MM.1S (cell line): ENCODE measurements at regions not wholly inside any gene's neighbourhood (a gene's known extent, or its start where the extent isn't known, plus 50 kb on each side); places are given as distances from the start of the nearest gene placed in this dataset.

Source experiments
- DNase-seq: peaks from one replicate; pipeline ENCODE4 v3.0.0-alpha.2; 2015
- H2AFZ ChIP-seq: fragments of 300-600 bp; sonication (generic); 2 replicates; pipeline ENCODE4 v1.6.0; 2016; ENCODE audit warnings: antibody characterized with exemption, low read length
- H3F3A ChIP-seq: fragments of 300-600 bp; sonication (generic); 2 replicates; pipeline ENCODE4 v1.6.1; 2016; ENCODE audit warnings: mild to moderate bottlenecking, antibody characterized with exemption, low read length, moderate library complexity, mixed read lengths; ENCODE audit not compliant: insufficient read depth
- H3K27ac ChIP-seq: fragments of 300-600 bp; sonication (generic); 2 replicates; pipeline ENCODE4 v1.5.1; 2016; ENCODE audit warnings: mild to moderate bottlenecking, low read length
- H3K27me3 ChIP-seq: fragments of 300-600 bp; sonication (generic); replicated peaks from 2 replicates; pipeline ENCODE4 v1.6.0; 2016; ENCODE audit warnings: low read length; ENCODE audit not compliant: insufficient read depth
- H3K36me3 ChIP-seq: fragments of 300-600 bp; sonication (generic); replicated peaks from 2 replicates; pipeline ENCODE4 v1.6.1; 2016; ENCODE audit warnings: mild to moderate bottlenecking, low read length, mixed read lengths; ENCODE audit not compliant: insufficient read depth
- H3K4me1 ChIP-seq: fragments of 300-600 bp; sonication (generic); 2 replicates; pipeline ENCODE4 v1.6.1; 2016; ENCODE audit warnings: low read length, mixed read lengths
- H3K4me2 ChIP-seq: fragments of 300-600 bp; sonication (generic); 2 replicates; pipeline ENCODE4 v1.6.0; 2016; ENCODE audit warnings: low read depth, low read length
- H3K4me3 ChIP-seq: fragments of 300-600 bp; sonication (generic); 2 replicates; pipeline ENCODE4 v1.5.1; 2016; ENCODE audit warnings: low read length, mixed read lengths
- H3K79me2 ChIP-seq: fragments of 300-600 bp; sonication (generic); 2 replicates; pipeline ENCODE4 v1.6.1; 2016; ENCODE audit warnings: mixed run types, low read length, mixed read lengths
- H3K9ac ChIP-seq: fragments of 300-600 bp; sonication (generic); 2 replicates; pipeline ENCODE4 v1.6.1; 2016; ENCODE audit warnings: low read length, mixed read lengths
- H3K9me2 ChIP-seq: fragments of 300-600 bp; sonication (generic); replicated peaks from 2 replicates; pipeline ENCODE4 v1.6.1; 2016; ENCODE audit warnings: mild to moderate bottlenecking, low read length, mixed read lengths; ENCODE audit not compliant: insufficient read depth
- H3K9me3 ChIP-seq: fragments of 300-600 bp; sonication (generic); replicated peaks from 2 replicates; pipeline ENCODE4 v1.6.1; 2016; ENCODE audit warnings: mild to moderate bottlenecking, low read length, mixed read lengths; ENCODE audit not compliant: insufficient read depth
- H4K20me1 ChIP-seq: fragments of 300-600 bp; sonication (generic); 2 replicates; pipeline ENCODE4 v1.6.1; 2016; ENCODE audit warnings: mild to moderate bottlenecking, low read length, moderate library complexity, mixed read lengths; ENCODE audit not compliant: insufficient read depth
- EZH2 ChIP-seq: fragments of 300-600 bp; sonication (generic); optimal IDR thresholded peaks from 2 replicates; pipeline ENCODE3; 2017; ENCODE audit warnings: low read depth, mild to moderate bottlenecking, antibody characterized with exemption, low read length, mixed read lengths
- EZH2phosphoT487 ChIP-seq: fragments of 300-600 bp; sonication (generic); IDR thresholded peaks from 2 replicates; pipeline ENCODE4 v1.6.1; 2018; ENCODE audit warnings: antibody characterized with exemption, low read length
- TF ChIP-seq, protein P1 (sequence below): fragments of 300-600 bp; sonication (generic); IDR thresholded peaks from 2 replicates; pipeline ENCODE4 v1.5.1; 2016; ENCODE audit warnings: antibody characterized with exemption, low read length, mixed read lengths

GRCh38 chr14:82757776-82758175, 1224.1 kb upstream of the SEL1L start:
- no peak for TF ChIP-seq EZH2
- TF ChIP-seq, protein P1, sequence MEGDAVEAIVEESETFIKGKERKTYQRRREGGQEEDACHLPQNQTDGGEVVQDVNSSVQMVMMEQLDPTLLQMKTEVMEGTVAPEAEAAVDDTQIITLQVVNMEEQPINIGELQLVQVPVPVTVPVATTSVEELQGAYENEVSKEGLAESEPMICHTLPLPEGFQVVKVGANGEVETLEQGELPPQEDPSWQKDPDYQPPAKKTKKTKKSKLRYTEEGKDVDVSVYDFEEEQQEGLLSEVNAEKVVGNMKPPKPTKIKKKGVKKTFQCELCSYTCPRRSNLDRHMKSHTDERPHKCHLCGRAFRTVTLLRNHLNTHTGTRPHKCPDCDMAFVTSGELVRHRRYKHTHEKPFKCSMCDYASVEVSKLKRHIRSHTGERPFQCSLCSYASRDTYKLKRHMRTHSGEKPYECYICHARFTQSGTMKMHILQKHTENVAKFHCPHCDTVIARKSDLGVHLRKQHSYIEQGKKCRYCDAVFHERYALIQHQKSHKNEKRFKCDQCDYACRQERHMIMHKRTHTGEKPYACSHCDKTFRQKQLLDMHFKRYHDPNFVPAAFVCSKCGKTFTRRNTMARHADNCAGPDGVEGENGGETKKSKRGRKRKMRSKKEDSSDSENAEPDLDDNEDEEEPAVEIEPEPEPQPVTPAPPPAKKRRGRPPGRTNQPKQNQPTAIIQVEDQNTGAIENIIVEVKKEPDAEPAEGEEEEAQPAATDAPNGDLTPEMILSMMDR: no peak
- H3K27me3 ChIP-seq: no peaks in the 10 kb centered on the region
- H3K4me1 ChIP-seq: no peaks in the 10 kb centered on the region
- no peaks in the 10 kb centered on the region for H3K36me3 ChIP-seq
- no peak overlapping the region for H3K4me3 ChIP-seq
- H3K79me2 ChIP-seq: no peaks in the 10 kb centered on the region
- no peak for DNase-seq
- no peaks in the 10 kb centered on the region for H3K9me3 ChIP-seq
- H3K27ac ChIP-seq: no peak overlapping the region
- no peaks in the 10 kb centered on the region for H4K20me1 ChIP-seq
- H3K4me2 ChIP-seq: no peak overlapping the region
- H3K9ac ChIP-seq: no peak overlapping the region
- H3F3A ChIP-seq: no peaks in the 10 kb centered on the region
- no peaks in the 10 kb centered on the region for H3K9me2 ChIP-seq
- no peak overlapping the region for H2AFZ ChIP-seq

DNA sequence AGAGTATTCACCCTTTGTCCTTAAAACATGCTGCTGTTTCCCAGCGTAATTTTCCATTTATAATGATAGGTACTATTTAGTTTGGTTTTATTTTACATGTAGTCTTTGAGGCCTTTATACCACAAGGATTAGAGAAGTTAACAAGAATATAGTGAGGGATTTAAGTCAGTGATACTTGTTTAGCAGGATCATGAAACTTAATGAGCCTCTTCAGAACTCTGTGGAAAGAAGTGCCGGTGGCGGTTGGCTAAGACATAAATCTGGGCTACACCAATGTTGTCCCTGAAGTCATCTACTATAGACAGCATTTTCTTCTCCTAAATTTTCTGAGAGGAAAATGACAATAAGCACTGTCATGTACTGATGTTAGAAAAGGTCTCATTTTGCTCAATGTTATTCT, 1226.0 kb upstream of the SEL1L start:
- no peak for DNase-seq
- H2AFZ ChIP-seq: no peak overlapping the region

DNA sequence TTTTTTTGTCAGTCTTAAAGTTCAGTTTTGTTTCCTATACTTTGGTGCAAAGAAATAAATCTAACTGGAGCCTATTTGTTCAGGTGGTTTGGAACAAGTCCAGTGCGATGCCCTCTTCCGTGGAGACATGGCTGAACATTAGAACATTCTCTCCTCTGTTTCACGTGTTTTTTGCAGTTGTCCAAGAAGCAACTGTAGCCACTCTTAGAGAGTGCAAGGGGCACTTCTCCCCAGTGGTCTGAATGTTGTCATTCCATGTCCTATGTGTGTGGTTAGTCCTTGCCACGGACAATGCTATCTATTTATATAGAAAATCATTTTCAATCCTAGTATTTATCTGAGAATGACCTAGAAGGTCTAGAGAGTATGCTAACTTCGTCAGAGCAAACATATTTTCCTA, 1232.5 kb upstream of the SEL1L start:
- no peaks in the 10 kb centered on the region for H3K9me2 ChIP-seq
- H3K79me2 ChIP-seq: no peaks in the 10 kb centered on the region
- no peak overlapping the region for H3K9ac ChIP-seq
- TF ChIP-seq, protein P1: no peak
- TF ChIP-seq EZH2phosphoT487 (no peak), EZH2 (no peak)
- H3K27ac ChIP-seq: no peak overlapping the region
- H3F3A ChIP-seq: no peaks in the 10 kb centered on the region
- H3K4me2 ChIP-seq: no peak overlapping the region
- H3K4me3 ChIP-seq: no peak overlapping the region
- no peak overlapping the region for H2AFZ ChIP-seq
- no peaks in the 10 kb centered on the region for H3K4me1 ChIP-seq
- no peaks in the 10 kb centered on the region for H3K9me3 ChIP-seq
- H3K27me3 ChIP-seq: no peaks in the 10 kb centered on the region
- no peaks in the 10 kb centered on the region for H3K36me3 ChIP-seq
- H4K20me1 ChIP-seq: no peaks in the 10 kb centered on the region
- DNase-seq: no peak

More for the DNA sequence above, 1226.0 kb upstream of the SEL1L start:
- Histone ChIP-seq H3K4me2 (no peak overlapping the region), H3K9me3 (no peaks in the 10 kb centered on the region), H3F3A (no peaks in the 10 kb centered on the region), H3K4me3 (no peak overlapping the region), H3K4me1 (no peaks in the 10 kb centered on the region), H3K27me3 (no peaks in the 10 kb centered on the region), H3K9me2 (no peaks in the 10 kb centered on the region), H4K20me1 (no peaks in the 10 kb centered on the region), H3K79me2 (no peaks in the 10 kb centered on the region), H3K27ac (no peak overlapping the region), H3K9ac (no peak overlapping the region), H3K36me3 (no peaks in the 10 kb centered on the region)
- TF ChIP-seq, protein P1: no peak
- TF ChIP-seq EZH2 (no peak), EZH2phosphoT487 (no peak)
